ENCODE measurements at regions not wholly inside any gene's neighbourhood (a gene's known extent, or its start where the extent isn't known, plus 50 kb on each side); places are given as distances from the start of the nearest gene placed in this dataset.

DNA sequence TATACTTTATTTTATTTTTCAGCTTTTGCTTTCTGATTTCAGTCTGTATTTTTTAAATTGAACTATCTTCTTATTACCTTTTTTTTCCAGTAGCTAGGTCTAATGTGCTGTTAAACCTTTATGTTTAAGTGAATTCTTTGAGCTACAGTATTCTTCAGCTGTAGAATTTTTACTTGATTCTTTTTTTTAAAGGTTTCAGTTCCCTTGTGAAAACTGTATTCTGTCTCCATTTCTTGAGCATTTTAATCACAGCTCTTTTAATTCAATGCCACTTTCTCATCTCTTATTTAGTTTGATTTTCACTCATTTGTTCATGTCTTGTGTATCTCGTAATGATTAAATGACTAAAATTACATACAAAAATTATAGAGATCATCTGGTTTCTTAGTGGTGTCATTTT, 233.8 kb downstream of the MTRR start:
- Histone ChIP-seq H3K27me3 (no peaks in the 10 kb centered on the region), H4K20me1 (ENCODE audit: insufficient read depth, poor library complexity, severe bottlenecking) (no peaks in the 10 kb centered on the region), H3K4me2 (no peak overlapping the region), H2AFZ (no peak overlapping the region), H3K36me3 (replicated peaks; ENCODE audit: insufficient read depth, low read depth) (no peaks in the 10 kb centered on the region), H3K27ac (no peak overlapping the region), H3K4me3 (no peak overlapping the region), H3K9me2 (replicated peaks; ENCODE audit: insufficient read depth) (no peaks in the 10 kb centered on the region), H3K79me2 (no peaks in the 10 kb centered on the region), H3K9me3 (ENCODE audit: low read depth) (no peaks in the 10 kb centered on the region), H3K4me1 (ENCODE audit: insufficient read depth) (no peaks in the 10 kb centered on the region)
- DNase-seq (ENCODE audit: low spot score) = no peak
- TF ChIP-seq EZH2phosphoT487 (IDR thresholded peaks at IDR 0.05; ENCODE audit: low read depth, severe bottlenecking, unreplicated experiment) (no peak), EZH2 (IDR thresholded peaks at IDR 0.05; ENCODE audit: borderline replicate concordance) (no peak)
- TF ChIP-seq, protein P1, sequence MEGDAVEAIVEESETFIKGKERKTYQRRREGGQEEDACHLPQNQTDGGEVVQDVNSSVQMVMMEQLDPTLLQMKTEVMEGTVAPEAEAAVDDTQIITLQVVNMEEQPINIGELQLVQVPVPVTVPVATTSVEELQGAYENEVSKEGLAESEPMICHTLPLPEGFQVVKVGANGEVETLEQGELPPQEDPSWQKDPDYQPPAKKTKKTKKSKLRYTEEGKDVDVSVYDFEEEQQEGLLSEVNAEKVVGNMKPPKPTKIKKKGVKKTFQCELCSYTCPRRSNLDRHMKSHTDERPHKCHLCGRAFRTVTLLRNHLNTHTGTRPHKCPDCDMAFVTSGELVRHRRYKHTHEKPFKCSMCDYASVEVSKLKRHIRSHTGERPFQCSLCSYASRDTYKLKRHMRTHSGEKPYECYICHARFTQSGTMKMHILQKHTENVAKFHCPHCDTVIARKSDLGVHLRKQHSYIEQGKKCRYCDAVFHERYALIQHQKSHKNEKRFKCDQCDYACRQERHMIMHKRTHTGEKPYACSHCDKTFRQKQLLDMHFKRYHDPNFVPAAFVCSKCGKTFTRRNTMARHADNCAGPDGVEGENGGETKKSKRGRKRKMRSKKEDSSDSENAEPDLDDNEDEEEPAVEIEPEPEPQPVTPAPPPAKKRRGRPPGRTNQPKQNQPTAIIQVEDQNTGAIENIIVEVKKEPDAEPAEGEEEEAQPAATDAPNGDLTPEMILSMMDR (IDR thresholded peaks at IDR 0.05; ENCODE audit: poor library complexity) = no peak
- WGBS (ENCODE audit: low lambda C conversion rate, missing lambda C conversion rate) = 80% methylated on average over 1 of the region's 1 CpG

DNA sequence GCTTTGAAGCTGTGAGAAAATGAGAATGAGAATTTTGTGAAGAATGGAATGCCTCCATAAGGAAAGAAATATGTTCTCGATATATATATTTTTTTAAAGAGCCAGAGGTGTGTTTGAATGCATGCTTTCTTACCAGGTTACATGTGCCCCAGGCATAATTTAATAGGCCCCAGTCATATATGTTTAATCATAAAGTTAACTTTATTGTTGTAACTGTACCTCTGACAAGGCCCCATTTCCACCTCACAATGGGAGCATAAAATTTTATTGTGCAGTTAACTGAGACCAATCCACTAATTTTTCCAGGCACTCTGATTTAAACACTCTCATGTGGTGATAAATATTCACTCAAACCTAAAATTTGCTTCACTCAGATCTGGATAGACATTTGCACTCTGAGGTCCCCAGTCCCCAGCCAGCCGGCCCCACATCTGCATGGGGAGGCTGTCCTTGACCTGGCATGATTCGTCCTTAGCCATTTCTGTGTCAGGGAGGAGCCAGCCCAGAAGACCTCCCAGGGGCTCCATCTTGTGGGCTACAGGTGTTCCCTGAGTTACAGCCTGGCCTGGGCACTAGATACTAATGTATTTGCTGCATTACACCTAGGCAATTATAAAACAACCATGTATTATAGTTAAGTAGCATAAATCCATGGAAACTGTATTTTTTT, 245.8 kb downstream of the MTRR start:
- Histone ChIP-seq H3K4me3 (no peak overlapping the region), H3K4me1 (ENCODE audit: insufficient read depth) (no peaks in the 10 kb centered on the region), H3K27me3 (no peaks in the 10 kb centered on the region), H4K20me1 (ENCODE audit: insufficient read depth, poor library complexity, severe bottlenecking) (no peaks in the 10 kb centered on the region), H2AFZ (no peak overlapping the region), H3K9me2 (replicated peaks; ENCODE audit: insufficient read depth) (no peaks in the 10 kb centered on the region), H3K4me2 (no peak overlapping the region), H3K36me3 (replicated peaks; ENCODE audit: insufficient read depth, low read depth) (no peaks in the 10 kb centered on the region), H3K9me3 (ENCODE audit: low read depth) (no peaks in the 10 kb centered on the region), H3K79me2 (no peaks in the 10 kb centered on the region), H3K27ac (no peak overlapping the region)
- TF ChIP-seq EZH2 (IDR thresholded peaks at IDR 0.05; ENCODE audit: borderline replicate concordance) (no peak), EZH2phosphoT487 (IDR thresholded peaks at IDR 0.05; ENCODE audit: low read depth, severe bottlenecking, unreplicated experiment) (no peak)
- TF ChIP-seq, protein P1 (IDR thresholded peaks at IDR 0.05; ENCODE audit: poor library complexity) = no peak
- DNase-seq (ENCODE audit: low spot score) = no peak
- 54% methylated on average over 3 of the region's 3 CpGs for WGBS (ENCODE audit: low lambda C conversion rate, missing lambda C conversion rate)

DNA sequence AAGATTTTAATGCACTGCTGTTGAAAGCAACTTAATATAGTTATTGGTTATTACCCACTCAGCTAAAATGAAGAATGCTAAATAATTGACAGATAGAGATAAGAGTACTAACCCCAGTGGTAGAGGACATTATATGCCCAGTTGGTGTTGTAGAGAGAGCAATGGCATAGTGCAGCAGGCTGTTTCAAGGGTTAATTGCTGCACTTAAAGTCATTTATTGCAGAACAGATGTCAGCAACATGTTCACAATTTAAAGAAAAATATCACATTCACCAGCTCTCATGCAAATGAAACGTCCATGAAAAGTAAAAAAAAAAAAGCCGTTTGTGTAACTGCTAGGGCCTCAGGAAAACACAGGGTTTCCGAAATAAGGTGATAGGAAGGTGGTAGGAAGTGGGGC, 254.6 kb downstream of the MTRR start:
- TF ChIP-seq, protein P1 (IDR thresholded peaks at IDR 0.05; ENCODE audit: poor library complexity) = no peak
- no peak for TF ChIP-seq EZH2phosphoT487 (IDR thresholded peaks at IDR 0.05; ENCODE audit: low read depth, severe bottlenecking, unreplicated experiment)
- TF ChIP-seq EZH2 (IDR thresholded peaks at IDR 0.05; ENCODE audit: borderline replicate concordance) = no peak
- Histone ChIP-seq H4K20me1 (ENCODE audit: insufficient read depth, poor library complexity, severe bottlenecking) (no peaks in the 10 kb centered on the region), H3K4me1 (ENCODE audit: insufficient read depth) (no peaks in the 10 kb centered on the region), H3K9me2 (replicated peaks; ENCODE audit: insufficient read depth) (no peaks in the 10 kb centered on the region), H3K9me3 (ENCODE audit: low read depth) (no peaks in the 10 kb centered on the region), H3K27ac (no peak overlapping the region), H2AFZ (no peak overlapping the region), H3K36me3 (replicated peaks; ENCODE audit: insufficient read depth, low read depth) (no peaks in the 10 kb centered on the region), H3K79me2 (no peaks in the 10 kb centered on the region), H3K4me2 (no peak overlapping the region), H3K27me3 (no peaks in the 10 kb centered on the region), H3K4me3 (no peak overlapping the region)
- 56% methylated on average over 3 of the region's 3 CpGs for WGBS (ENCODE audit: low lambda C conversion rate, missing lambda C conversion rate)
- DNase-seq (ENCODE audit: low spot score) = no peak
